OCI-LY7 (cell line): ENCODE measurements at regions not wholly inside any gene's neighbourhood (a gene's known extent, or its start where the extent isn't known, plus 50 kb on each side); places are given as distances from the start of the nearest gene placed in this dataset.

Experiments
- BruUV-seq: library from RNA; stranded (reverse); fragments of 400-500 nt; replicated peaks from 2 replicates; lab custom pipeline; 2021; lab: Mats Ljungman, UMichigan
- CTCF ChIA-PET: fragments of 300-600 bp; sonication (Branson Sonifier 250); formaldehyde crosslinking; loops from one replicate; lab custom pipeline; 2022; ENCODE audit warnings: antibody characterized with exemption; ENCODE audit not compliant: unreplicated experiment; lab: Charles Lee
- POLR2A ChIA-PET: fragments of 300-600 bp; sonication (Branson Sonifier 250); formaldehyde crosslinking; loops from one replicate; lab custom pipeline; 2022; ENCODE audit warnings: antibody characterized with exemption; lab: Charles Lee
- DNase-seq: peaks from one replicate; pipeline ENCODE4 v3.0.0-alpha.2; 2015; ENCODE audit warnings: low spot score
- H2AFZ ChIP-seq: fragments of 200-600 bp; sonication (generic), shearing (Covaris generic); 2 replicates; pipeline ENCODE4 v1.6.1; 2014; ENCODE audit warnings: mild to moderate bottlenecking, antibody characterized with exemption, low read length, moderate library complexity
- H3K27ac ChIP-seq: fragments of 200-600 bp; sonication (generic); 2 replicates; pipeline ENCODE4 v1.5.1; 2014; ENCODE audit warnings: mixed run types, low read depth, mild to moderate bottlenecking, moderate library complexity, low read length, inconsistent platforms; ENCODE audit not compliant: poor library complexity, severe bottlenecking
- H3K36me3 ChIP-seq: fragments of 200-600 bp; sonication (generic); 2 replicates; pipeline ENCODE4 v1.6.1; 2014; ENCODE audit warnings: mild to moderate bottlenecking, antibody characterized with exemption, low read length, moderate library complexity, mixed read lengths; ENCODE audit not compliant: insufficient read depth
- H3K4me1 ChIP-seq: fragments of 200-600 bp; sonication (generic); 2 replicates; pipeline ENCODE4 v1.5.1; 2014; ENCODE audit warnings: mild to moderate bottlenecking, low read length; ENCODE audit not compliant: insufficient read depth, poor library complexity, severe bottlenecking
- H3K4me2 ChIP-seq: fragments of 200-600 bp; sonication (generic); 2 replicates; pipeline ENCODE4 v1.6.1; 2014; ENCODE audit warnings: mild to moderate bottlenecking, low read length
- H3K4me3 ChIP-seq: fragments of 200-600 bp; sonication (generic); 2 replicates; pipeline ENCODE4 v1.5.1; 2014; ENCODE audit warnings: mild to moderate bottlenecking, low read depth, low read length; ENCODE audit not compliant: poor library complexity, severe bottlenecking
- H3K79me2 ChIP-seq: fragments of 200-600 bp; sonication (generic); 2 replicates; pipeline ENCODE4 v1.6.1; 2016; ENCODE audit warnings: low read depth, mild to moderate bottlenecking, low read length, moderate library complexity, mixed read lengths; ENCODE audit not compliant: insufficient read depth
- H3K9me2 ChIP-seq: fragments of 200-600 bp; sonication (generic); 2 replicates; pipeline ENCODE4 v1.6.1; 2016; ENCODE audit warnings: mild to moderate bottlenecking, low read length, mixed read lengths; ENCODE audit not compliant: insufficient read depth
- H3K9me3 ChIP-seq: fragments of 200-600 bp; sonication (generic); 2 replicates; pipeline ENCODE4 v1.6.1; 2014; ENCODE audit warnings: mild to moderate bottlenecking, mixed run types, low read length, mixed read lengths
- H4K20me1 ChIP-seq: fragments of 200-600 bp; sonication (generic); 2 replicates; pipeline ENCODE4 v1.6.1; 2014; ENCODE audit warnings: mild to moderate bottlenecking, antibody characterized with exemption, low read length, moderate library complexity, mixed read lengths; ENCODE audit not compliant: insufficient read depth
- EZH2phosphoT487 ChIP-seq: fragments of 200-600 bp; sonication (generic); IDR thresholded peaks from 2 replicates; pipeline ENCODE4 v1.6.1; 2018; ENCODE audit warnings: low read depth, borderline replicate concordance, mild to moderate bottlenecking, mixed run types, antibody characterized with exemption, low read length, moderate library complexity, mixed read lengths
- intact Hi-C: fragments of 100-400 bp; cut with micrococcal nuclease; formaldehyde crosslinking; loops from one replicate; pipeline ENCODE4 v1.10.0; 2022; ENCODE audit not compliant: unreplicated experiment
- TF ChIP-seq, protein P1 (sequence below): fragments of 200-600 bp; sonication (generic); conservative IDR thresholded peaks from 2 replicates; pipeline ENCODE4 v1.5.1; 2014; ENCODE audit warnings: mild to moderate bottlenecking, antibody characterized with exemption, low read length, moderate library complexity, mixed read lengths

DNA sequence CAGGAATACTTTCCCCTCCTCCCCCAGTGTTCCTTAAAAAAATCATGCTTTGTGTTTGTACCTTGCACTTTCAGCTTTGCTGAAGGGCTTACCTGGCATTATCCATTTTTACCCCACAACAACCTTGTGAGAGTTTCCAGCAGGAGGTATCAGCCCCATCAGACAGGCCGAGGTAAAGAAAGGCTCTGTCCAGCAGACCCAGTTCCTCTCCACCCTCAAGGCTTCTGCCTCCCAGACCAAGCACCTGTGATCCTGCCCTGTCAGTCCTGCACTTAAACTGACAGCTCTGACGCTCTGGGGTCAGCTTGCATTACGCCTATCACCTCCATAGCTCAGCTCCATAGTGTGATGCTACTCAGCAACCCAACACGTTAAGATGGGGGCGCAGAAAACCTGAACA lies 803.1 kb downstream of the UQCRFS1 start:
- BruUV-seq = no TSS peak

DNA sequence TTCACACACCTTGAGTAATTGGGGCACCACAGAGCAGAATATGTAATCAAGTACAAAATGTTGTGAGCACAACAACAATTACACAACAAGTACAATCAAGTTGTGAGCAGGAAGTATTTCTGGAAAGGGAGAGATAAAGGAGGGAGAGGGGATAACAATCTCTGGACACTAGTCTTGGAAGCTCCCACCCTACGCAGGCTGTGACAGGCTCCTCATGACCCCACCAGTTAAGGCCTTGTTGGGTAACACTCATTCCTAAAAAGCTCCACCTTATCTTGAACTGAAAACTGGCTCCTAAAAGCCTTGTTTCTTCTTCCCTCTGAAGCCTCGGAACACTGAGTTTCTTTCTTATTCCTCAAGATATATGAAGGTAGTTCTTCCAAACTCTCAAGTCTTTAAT lies 806.0 kb downstream of the UQCRFS1 start:
- no peak overlapping the region for H3K27ac ChIP-seq
- intact Hi-C loops = no loop called here
- H3K4me2 ChIP-seq = no peak overlapping the region
- H3K9me3 ChIP-seq = no peaks in the 10 kb centered on the region
- H3K4me3 ChIP-seq = no peak overlapping the region
- DNase-seq = no peak
- no peaks in the 10 kb centered on the region for H4K20me1 ChIP-seq
- POLR2A ChIA-PET = no interaction called here
- CTCF ChIA-PET = no interaction called here
- H3K79me2 ChIP-seq = no peaks in the 10 kb centered on the region
- H2AFZ ChIP-seq = no peak overlapping the region
- no peaks in the 10 kb centered on the region for H3K9me2 ChIP-seq
- TF ChIP-seq, protein P1, sequence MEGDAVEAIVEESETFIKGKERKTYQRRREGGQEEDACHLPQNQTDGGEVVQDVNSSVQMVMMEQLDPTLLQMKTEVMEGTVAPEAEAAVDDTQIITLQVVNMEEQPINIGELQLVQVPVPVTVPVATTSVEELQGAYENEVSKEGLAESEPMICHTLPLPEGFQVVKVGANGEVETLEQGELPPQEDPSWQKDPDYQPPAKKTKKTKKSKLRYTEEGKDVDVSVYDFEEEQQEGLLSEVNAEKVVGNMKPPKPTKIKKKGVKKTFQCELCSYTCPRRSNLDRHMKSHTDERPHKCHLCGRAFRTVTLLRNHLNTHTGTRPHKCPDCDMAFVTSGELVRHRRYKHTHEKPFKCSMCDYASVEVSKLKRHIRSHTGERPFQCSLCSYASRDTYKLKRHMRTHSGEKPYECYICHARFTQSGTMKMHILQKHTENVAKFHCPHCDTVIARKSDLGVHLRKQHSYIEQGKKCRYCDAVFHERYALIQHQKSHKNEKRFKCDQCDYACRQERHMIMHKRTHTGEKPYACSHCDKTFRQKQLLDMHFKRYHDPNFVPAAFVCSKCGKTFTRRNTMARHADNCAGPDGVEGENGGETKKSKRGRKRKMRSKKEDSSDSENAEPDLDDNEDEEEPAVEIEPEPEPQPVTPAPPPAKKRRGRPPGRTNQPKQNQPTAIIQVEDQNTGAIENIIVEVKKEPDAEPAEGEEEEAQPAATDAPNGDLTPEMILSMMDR = no peak
- TF ChIP-seq EZH2phosphoT487 = no peak
- no TSS peak for BruUV-seq
- H3K36me3 ChIP-seq = no peaks in the 10 kb centered on the region
- no peaks in the 10 kb centered on the region for H3K4me1 ChIP-seq

More for the DNA sequence above, 803.1 kb downstream of the UQCRFS1 start:
- no peaks in the 10 kb centered on the region for H3K36me3 ChIP-seq
- no peak overlapping the region for H2AFZ ChIP-seq
- intact Hi-C loops = no loop called here
- no peaks in the 10 kb centered on the region for H3K9me3 ChIP-seq
- H3K9me2 ChIP-seq = no peaks in the 10 kb centered on the region
- TF ChIP-seq, protein P1 = no peak
- TF ChIP-seq EZH2phosphoT487 = no peak
- no peaks in the 10 kb centered on the region for H3K4me1 ChIP-seq
- CTCF ChIA-PET = no interaction called here
- no peaks in the 10 kb centered on the region for H3K79me2 ChIP-seq
- H3K27ac ChIP-seq = no peak overlapping the region
- H3K4me2 ChIP-seq = no peak overlapping the region
- POLR2A ChIA-PET = interaction anchor here (0.5 to 1.2 kb wide), 4 partner anchors 9 to 678 kb away, joined by 3 to 5 read pairs (median 4); no protein-coding TSS in a partner anchor
- no peaks in the 10 kb centered on the region for H4K20me1 ChIP-seq
- no peak for DNase-seq
- H3K4me3 ChIP-seq = no peak overlapping the region

GRCh38 chr19:28405346-28405742 lies 807.6 kb downstream of the UQCRFS1 start:
- Histone ChIP-seq H3K4me3 (no peak overlapping the region), H3K4me2 (no peak overlapping the region), H3K9me2 (no peaks in the 10 kb centered on the region), H3K36me3 (no peaks in the 10 kb centered on the region), H3K27ac (no peak overlapping the region), H3K9me3 (no peaks in the 10 kb centered on the region), H2AFZ (no peak overlapping the region), H4K20me1 (no peaks in the 10 kb centered on the region), H3K79me2 (no peaks in the 10 kb centered on the region), H3K4me1 (no peaks in the 10 kb centered on the region)
- intact Hi-C loops = no loop called here
- DNase-seq = no peak
- no TSS peak for BruUV-seq
- CTCF ChIA-PET = no interaction called here
- TF ChIP-seq, protein P1 = no peak
- no peak for TF ChIP-seq EZH2phosphoT487
- POLR2A ChIA-PET = no interaction called here
